KOPT-K1 (cell line): ENCODE measurements at regions not wholly inside any gene's neighbourhood (a gene's known extent, or its start where the extent isn't known, plus 50 kb on each side); places are given as distances from the start of the nearest gene placed in this dataset.

ENCODE experiments used
- H3K27ac ChIP-seq: fragments of 200-600 bp; sonication (generic); 2 replicates; pipeline ENCODE4 v1.5.1; 2016; ENCODE audit warnings: antibody characterized with exemption, mild to moderate bottlenecking, low read depth, low read length; ENCODE audit not compliant: poor library complexity, severe bottlenecking
- H3K36me3 ChIP-seq: fragments of 200-600 bp; sonication (generic); 2 replicates; pipeline ENCODE4 v1.5.1; 2017; ENCODE audit warnings: antibody characterized with exemption, mild to moderate bottlenecking, low read length, moderate library complexity; ENCODE audit not compliant: insufficient read depth
- H3K9me3 ChIP-seq: fragments of 200-600 bp; sonication (generic); 2 replicates; pipeline ENCODE4 v1.5.1; 2017; ENCODE audit warnings: antibody characterized with exemption, low read length, mild to moderate bottlenecking; ENCODE audit not compliant: insufficient read depth, poor library complexity, severe bottlenecking

DNA sequence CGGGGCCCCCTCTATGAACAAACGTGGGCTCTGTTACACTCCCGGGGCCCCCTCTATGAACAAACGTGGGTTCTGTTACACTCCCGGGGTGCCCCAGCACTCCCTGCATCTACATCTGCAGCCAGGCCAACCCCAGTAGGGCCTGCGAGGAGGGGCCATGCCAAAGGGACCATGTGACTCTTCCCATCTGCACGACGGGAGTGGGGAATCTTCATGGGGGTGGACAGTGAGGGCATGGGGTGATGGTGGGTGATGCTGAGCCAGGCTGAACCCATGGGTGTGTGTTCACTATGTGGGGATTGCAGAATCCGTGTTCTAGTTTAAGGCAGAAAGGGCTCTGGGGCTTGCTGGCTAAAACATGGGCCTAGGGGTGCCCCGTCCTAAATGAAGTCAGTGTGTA lies 69.9 kb upstream of the ARHGEF7 start:
- H3K9me3 ChIP-seq: no peaks in the 10 kb centered on the region
- H3K27ac ChIP-seq: no peak overlapping the region

DNA sequence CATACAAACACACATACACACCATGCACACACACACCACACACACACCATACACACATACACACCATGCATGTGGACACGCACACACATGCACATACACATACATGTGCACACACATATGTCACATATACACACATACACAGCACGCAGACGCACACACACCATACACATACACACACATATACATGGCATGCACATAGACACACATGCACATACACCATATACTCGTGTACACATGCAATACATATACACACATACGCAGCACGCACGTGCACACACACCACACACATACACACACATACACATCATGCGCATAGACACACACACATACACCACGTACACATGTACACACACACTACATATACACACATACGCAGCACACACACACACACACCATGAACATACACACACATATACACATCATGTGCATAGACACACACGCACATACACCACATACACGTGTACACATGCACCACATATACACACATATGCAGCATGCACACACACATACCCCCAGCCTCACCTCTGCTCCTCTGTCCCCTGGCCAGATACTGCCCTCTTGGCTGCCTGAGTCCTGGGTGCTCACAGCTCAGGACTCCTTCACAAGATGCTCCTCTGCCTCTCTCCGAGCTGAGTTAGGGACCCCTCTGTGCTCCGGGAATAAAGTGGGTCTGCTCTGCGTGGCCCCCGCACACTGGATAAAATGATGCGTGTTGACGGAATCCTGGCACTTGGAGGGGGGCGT lies 70.9 kb upstream of the ARHGEF7 start:
- Histone ChIP-seq H3K27ac (no peak overlapping the region), H3K36me3 (no peaks in the 10 kb centered on the region), H3K9me3 (no peaks in the 10 kb centered on the region)

More for the DNA sequence above, 69.9 kb upstream of the ARHGEF7 start:
- no peaks in the 10 kb centered on the region for H3K36me3 ChIP-seq

DNA sequence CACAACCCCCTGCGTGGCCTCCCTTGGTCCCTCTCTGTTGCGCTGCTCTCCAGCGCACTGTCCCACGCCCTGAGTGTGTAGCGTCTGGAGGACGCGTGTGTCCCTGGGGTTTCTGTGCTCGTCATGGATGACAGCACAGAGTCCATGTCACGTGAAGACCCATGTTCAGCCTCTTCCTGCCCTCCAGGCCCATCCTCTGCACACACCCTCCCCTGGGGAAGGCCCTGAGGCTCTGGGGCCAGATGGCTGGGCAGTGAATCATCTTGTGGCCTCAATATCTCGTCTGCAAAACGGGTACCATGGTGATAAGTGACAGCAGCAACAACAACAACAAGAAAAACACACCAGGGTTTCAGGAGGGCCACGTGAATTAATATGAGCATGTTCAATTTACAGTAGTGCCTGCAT lies 71.5 kb upstream of the ARHGEF7 start:
- Histone ChIP-seq H3K27ac (no peak overlapping the region), H3K36me3 (no peaks in the 10 kb centered on the region), H3K9me3 (no peaks in the 10 kb centered on the region)

DNA sequence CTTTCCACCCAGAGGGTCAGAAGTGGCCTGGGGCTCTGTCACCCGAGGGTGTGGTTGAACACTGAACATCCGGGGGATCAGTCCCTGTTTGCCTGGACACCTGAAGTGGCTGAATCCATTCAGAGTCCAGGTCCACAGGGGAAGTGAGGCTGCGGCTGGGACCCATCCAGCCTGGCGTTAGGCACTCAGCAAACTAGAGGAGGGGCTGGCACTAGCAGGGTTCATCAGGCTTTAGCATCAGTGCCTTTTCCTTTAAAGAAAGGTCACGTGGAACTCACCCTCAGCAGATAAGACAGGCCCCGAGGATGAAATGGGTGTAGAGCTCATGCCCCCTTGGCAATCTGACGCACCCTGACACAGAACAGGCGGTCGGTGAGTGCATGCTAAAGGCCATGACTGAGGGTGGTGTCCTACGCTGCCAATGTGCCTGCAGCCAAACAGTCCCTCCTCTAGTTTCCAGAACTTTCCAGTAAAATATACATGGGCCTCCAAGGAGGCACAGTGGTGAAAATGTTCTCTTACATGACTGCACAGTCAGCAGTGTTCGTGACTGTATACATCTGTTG lies 72.4 kb upstream of the ARHGEF7 start:
- no peak overlapping the region for H3K27ac ChIP-seq
- H3K36me3 ChIP-seq: no peaks in the 10 kb centered on the region
- no peaks in the 10 kb centered on the region for H3K9me3 ChIP-seq

DNA sequence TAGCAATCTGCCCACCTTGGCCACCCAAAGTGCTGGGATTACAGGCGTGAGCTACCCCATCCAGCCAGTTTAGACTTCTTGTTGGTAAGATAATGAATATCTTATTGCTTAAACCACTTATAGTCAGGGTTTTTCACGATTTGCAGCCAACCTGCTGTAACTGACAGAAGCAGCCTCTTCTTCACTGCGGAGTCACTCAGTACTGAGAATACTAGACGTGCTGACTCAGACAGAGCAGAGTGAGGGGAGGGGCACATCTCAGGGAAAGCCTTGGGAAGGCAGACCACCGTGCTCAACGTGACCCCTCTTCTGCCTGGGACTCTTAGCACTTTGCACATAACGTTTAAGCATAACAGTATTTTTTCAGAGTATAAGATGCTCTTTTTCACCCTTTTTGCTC lies 74.3 kb upstream of the ARHGEF7 start:
- Histone ChIP-seq H3K27ac (no peak overlapping the region), H3K9me3 (no peaks in the 10 kb centered on the region), H3K36me3 (no peaks in the 10 kb centered on the region)

DNA sequence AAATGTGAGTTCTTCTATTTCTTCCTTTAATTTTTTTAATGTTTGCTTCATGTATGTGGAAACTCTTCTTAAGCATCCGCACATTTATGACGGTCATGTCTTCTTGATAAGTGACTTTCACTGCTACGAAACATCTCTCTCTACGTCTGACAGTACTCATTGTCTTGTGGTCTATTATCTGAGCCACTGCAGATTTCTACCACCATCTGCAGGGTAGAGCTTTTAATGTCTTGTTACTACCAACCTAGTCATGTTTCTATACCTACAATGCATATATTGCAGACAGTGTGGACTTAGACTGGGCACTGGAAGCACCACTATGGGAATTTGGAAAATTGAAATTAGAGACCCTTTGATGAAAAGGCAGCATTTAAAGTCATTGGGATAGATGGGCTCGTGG lies 75.4 kb upstream of the ARHGEF7 start:
- H3K9me3 ChIP-seq: no peaks in the 10 kb centered on the region
- H3K27ac ChIP-seq: no peak overlapping the region
- H3K36me3 ChIP-seq: no peaks in the 10 kb centered on the region

DNA sequence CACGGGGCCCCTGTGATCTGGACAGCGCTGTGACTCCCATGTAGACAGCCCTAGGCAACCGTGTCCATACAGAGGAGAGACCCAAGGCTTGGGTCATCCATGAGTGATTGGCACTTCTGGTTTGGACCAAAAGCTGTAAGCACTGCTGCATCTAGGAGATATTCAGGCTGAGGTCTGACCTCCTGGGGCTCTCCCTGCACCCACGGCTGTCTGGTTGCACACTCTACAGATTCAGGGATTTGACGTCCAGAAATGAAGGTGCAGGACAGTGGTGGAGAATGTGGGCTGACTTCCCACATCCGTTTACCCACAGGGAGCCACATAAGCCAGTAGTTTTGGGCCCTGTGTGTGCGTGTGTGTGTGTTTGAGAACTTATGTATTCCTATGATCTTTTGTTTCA lies 76.2 kb upstream of the ARHGEF7 start:
- no peak overlapping the region for H3K27ac ChIP-seq
- H3K36me3 ChIP-seq: no peaks in the 10 kb centered on the region
- no peaks in the 10 kb centered on the region for H3K9me3 ChIP-seq

DNA sequence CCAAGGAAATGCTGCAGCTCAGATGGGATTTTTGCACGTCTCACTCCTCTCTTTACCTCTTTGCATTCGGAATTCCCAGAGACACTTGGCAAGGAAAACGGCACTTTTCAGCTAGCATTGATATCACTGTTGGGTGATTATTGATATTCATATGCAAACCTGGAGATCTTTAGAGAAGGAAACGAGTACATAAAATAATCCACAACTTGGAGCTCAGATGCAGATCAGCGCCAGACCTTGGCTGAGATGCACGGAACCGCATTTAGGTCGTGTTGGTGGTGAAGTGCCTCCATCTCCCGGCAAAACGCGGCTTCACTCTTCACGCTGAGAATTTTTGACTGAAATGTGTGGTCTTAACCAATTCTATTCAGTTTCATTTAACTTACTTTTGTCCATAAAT lies 77.2 kb upstream of the ARHGEF7 start:
- no peak overlapping the region for H3K27ac ChIP-seq
- H3K36me3 ChIP-seq: no peaks in the 10 kb centered on the region
- no peaks in the 10 kb centered on the region for H3K9me3 ChIP-seq

DNA sequence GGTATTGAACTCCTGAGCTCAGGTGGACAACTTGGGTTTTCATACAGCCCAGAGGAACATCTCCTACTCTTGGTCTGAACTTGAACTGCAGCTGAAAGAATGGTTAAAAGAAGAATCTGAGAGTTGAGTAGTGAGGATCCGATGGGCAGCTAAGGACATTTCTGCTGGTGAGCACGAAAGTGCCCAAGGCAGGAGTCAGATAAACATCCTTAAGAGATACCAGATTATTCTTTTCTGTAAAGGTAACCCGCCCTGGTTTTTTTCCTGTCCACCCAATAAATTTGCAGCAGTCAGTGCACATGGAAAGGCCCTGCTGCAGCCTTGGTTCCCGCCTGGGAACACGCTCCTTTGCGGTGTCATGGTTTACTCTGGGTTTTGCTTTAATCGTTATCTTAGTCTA lies 78.4 kb upstream of the ARHGEF7 start:
- Histone ChIP-seq H3K36me3 (no peaks in the 10 kb centered on the region), H3K27ac (no peak overlapping the region), H3K9me3 (no peaks in the 10 kb centered on the region)

DNA sequence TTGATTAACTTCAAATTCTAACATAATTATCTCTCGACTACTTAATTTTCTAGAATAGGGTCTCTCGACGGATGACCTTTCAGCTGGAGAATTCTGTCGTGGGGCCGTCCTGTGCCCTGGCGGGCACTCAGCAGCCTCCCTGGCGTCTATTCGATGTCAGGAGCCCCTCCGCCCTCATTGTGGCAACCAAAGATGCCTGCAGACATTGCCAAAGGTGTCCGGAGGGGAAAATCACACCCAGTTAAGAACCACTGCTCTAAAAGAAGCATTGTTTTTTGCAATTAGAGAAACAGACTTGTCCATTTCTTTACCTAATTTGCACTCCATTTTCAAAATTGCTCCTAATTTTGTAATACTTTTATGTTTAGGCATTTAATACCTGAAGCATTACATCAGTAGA lies 79.2 kb upstream of the ARHGEF7 start:
- Histone ChIP-seq H3K27ac (no peak overlapping the region), H3K9me3 (no peaks in the 10 kb centered on the region), H3K36me3 (no peaks in the 10 kb centered on the region)

DNA sequence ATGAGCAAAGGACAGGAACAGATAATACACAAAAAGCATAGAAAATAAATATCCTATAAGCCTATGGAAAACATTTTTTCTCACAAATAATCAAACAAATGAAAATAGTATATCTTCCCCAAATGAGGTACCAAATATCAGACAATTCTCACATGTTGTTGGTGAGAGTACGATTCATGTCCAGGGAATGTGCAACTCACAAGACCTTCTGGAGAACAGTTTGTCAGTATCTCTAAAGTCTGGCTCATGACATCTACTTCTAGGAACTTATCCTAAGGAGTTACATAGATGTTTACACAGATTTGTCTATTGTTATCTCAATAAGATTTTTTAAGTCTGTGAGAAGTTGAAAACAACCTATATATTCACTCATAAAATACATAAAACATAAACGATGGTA lies 80.3 kb upstream of the ARHGEF7 start:
- Histone ChIP-seq H3K27ac (no peak overlapping the region), H3K36me3 (no peaks in the 10 kb centered on the region)

DNA sequence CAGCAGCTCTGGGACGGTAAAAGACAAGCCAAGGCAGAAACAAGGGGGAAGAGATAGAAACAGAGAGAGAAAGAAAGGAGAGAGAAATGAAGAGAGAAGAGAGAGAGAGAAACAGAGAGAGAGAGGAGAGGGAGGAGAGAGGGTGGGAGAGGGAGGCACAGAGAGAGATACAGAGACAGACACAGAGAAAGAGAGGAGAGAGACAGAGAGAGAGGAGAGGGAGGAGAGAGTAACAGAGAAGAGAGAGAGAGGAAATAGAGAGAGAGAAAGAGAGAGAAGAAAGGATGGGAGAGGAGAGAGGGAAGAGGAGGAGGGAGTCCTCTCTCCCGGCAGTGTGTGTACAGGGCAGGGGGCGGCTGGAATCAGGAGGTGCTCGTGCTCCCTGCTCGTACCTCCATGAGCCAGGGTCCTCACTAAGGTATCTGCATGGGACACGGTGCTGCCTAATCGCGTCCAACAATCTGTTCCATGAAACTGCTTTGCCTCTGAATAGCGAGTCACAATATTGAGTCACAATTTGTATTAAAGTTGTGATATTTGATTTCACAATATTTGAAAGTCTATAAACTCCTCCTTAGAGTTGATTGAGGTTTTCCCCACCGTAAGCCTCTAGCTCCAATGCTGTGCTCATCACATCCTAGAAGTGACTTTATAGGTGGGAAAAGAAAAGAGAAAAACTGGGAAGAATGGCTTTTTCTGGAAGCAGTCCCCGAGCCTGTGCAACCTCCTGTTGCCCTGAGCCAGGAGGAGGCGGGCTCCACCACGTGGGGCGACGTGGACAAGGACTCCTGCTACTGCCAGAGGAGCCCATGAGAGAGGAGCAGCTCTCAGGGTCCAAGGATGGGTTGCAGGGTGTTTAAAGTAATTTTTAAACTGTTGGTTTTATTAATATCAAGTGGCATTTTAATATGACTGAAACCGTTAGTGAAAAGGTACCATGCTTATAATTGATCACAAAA lies 81.7 kb upstream of the ARHGEF7 start:
- Histone ChIP-seq H3K36me3 (no peaks in the 10 kb centered on the region), H3K9me3 (no peaks in the 10 kb centered on the region)

More for the DNA sequence above, 80.3 kb upstream of the ARHGEF7 start:
- H3K9me3 ChIP-seq: no peaks in the 10 kb centered on the region

DNA sequence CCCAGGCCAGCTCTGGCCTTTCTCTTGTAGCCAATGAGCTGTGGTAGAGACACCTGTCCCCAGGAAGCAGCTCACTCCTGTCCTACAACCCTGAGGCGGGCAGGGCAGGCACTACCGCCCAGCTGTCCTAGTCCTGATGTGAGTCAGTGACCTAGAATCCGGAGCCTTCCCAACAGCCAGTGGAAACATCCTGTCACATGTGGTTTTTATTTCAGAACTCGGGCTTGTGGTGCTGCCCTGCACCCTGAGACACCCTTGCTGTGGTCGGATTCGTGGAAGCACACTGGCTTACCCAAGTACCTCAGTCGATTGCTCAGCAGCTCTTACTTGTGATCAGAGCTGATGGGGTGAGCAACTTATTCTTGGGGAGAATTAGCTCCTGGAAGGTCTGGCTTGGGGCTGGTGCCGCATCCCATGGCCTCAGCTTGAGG lies 83.6 kb upstream of the ARHGEF7 start:
- no peaks in the 10 kb centered on the region for H3K36me3 ChIP-seq
- H3K9me3 ChIP-seq: no peaks in the 10 kb centered on the region
- H3K27ac ChIP-seq: no peak overlapping the region

More for the DNA sequence above, 81.7 kb upstream of the ARHGEF7 start:
- H3K27ac ChIP-seq: no peak overlapping the region

DNA sequence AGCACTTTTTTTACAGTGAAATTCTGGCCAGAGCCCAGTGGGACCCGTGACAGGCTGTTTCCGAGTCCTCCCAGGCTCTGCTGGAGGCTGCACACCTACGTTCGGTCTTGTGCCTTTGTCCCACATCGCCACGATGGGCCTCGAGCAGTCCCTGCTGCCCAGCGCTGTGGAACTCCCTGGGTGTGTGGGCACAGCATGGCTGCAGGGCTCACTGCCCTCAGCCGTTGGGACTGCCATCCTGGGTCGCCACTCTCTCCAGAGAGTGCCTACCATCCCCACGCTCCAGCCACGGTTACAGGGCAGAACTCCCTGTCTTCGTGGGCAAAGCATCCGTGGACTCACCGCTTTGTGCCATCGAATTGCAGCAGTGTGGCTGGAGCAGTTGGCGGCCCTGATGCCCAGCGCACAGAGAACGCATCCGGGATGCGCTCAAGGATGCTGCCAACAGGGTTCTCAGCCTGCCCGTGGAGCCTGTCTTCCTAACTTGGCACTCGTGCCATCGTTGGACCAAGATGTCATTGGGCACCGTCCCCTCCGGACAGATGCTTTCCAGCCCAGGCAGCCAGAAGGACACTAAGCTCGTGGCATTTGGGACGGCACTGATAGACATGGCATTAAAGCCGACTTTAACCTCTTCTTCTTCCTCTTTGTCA lies 85.0 kb upstream of the ARHGEF7 start:
- Histone ChIP-seq H3K9me3 (no peaks in the 10 kb centered on the region), H3K27ac (no peak overlapping the region), H3K36me3 (no peaks in the 10 kb centered on the region)
